Body of pancreas (tissue), 4 donors: ENCODE measurements at regions not wholly inside any gene's neighbourhood (a gene's known extent, or its start where the extent isn't known, plus 50 kb on each side); places are given as distances from the start of the nearest gene placed in this dataset.

Experiments used
- ATAC-seq: fragments of 150-250 bp; one replicate; pipeline ENCODE4 v1.9.1; 2016
- DNase-seq, 4 donors: peaks; one replicate each; pipeline ENCODE4 v3.0.0-alpha.2; 2019
- H3K27ac ChIP-seq, 4 donors: fragments of 200-600 bp; sonication (generic); 1 replicate in 3 of 4; 2 replicates in 1 of 4; pipeline versions ENCODE4 v1.5.1 to v1.6.1; 2016 to 2019; ENCODE audit warnings: mild to moderate bottlenecking in 1 of 4, mixed read lengths in 1 of 4, moderate library complexity in 1 of 4
- H3K27me3 ChIP-seq, 2 donors: fragments of 200-600 bp; sonication (generic); one replicate each; pipeline ENCODE4 v1.6.0; 2016; ENCODE audit warnings: mild to moderate bottlenecking in 1 of 2
- H3K36me3 ChIP-seq, 2 donors: fragments of 200-600 bp; sonication (generic); replicated peaks in 1 of 2; 2 replicates each; pipeline ENCODE4 v1.5.1; 2016; ENCODE audit warnings: low read depth in 2 of 2; ENCODE audit not compliant: insufficient read depth in 1 of 2
- H3K4me1 ChIP-seq: fragments of 200-600 bp; sonication (generic); one replicate; pipeline ENCODE4 v1.6.0; 2016
- H3K4me3 ChIP-seq, 2 donors: fragments of 200-600 bp; sonication (generic); 1 replicate in 1 of 2; 2 replicates in 1 of 2; pipeline ENCODE4 v1.5.1; 2016 to 2019
- H3K9me3 ChIP-seq, 3 donors: fragments of 200-600 bp; sonication (generic); 1 replicate in 2 of 3; 2 replicates in 1 of 3; pipeline ENCODE4 v1.5.1; 2016
- CTCF ChIP-seq, 7 experiments: fragments of 450-650 bp in 4 of 7; fragments of 200-600 bp in 3 of 7; sonication (generic) in 3 of 7; IDR thresholded peaks; one replicate each; pipeline ENCODE4 v1.5.1; 2016 to 2019; ENCODE audit warnings: antibody characterized with exemption in 7 of 7
- POLR2A ChIP-seq, 3 donors: fragments of 450-650 bp; IDR thresholded peaks; one replicate each; pipeline ENCODE4 v1.6.1; 2016; ENCODE audit warnings: antibody characterized with exemption in 3 of 3, mild to moderate bottlenecking in 2 of 3
- WGBS, 2 donors: methylation state at CpG; one replicate each; pipeline ENCODE4 v1.1.5; 2017; 5-methylcytosine and 5-hydroxymethylcytosine counted together
- intact Hi-C: fragments of 100-400 bp; cut with DNase I; formaldehyde crosslinking; loops from one replicate; pipeline ENCODE4 v1.15.1; 2023

DNA sequence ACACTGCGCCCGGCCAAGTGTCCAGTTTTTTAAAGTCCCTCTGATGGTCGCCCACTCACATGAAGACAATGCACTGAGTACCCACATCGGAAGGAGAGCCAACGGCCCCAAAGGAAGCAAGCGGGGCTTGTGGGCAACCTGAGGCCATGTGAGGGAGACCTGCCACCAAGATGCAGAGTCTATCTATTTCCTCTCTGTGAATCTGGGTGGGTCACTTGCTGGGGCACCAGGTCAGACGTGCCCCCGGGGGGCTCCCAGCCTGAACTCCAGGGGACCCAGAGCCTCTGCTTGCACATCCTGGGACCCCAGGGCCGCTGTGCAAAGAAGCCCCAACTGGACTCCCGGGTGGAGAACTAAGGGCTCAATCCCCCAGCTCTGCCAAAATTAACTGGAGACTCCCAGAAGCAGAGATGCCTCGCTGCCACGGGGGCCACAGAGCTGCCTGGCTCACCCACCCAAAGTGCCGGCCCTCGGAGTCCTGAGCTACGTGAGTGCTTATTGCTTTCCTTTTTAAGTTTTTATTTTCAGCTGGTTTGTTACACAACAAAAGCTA lies 106.4 kb downstream of the BRD1 start:
- DNase-seq (no peak), ATAC-seq (no peak)
- Histone ChIP-seq H3K9me3 (no peaks in the 10 kb centered on the region), H3K4me3 (no peak overlapping the region), H3K27me3 (peaks cover 0 to 9% of the 10 kb centered on the region in 2 donors), H3K36me3 (no peaks in the 10 kb centered on the region), H3K27ac (no peak overlapping the region), H3K4me1 (peaks cover 6% of the 10 kb centered on the region)
- intact Hi-C loops = no loop called here
- no peak for TF ChIP-seq POLR2A (IDR thresholded peaks at IDR 0.05)
- TF ChIP-seq CTCF (IDR thresholded peaks at IDR 0.05) = no peak
- 70 to 77% methylated on average over 12 to 15 of the region's 15 CpGs for WGBS, 2 donors

- 61 to 67% methylated on average over 13 to 16 of the region's 18 CpGs for WGBS, 2 donors
- no peaks in the 10 kb centered on the region for H3K9me3 ChIP-seq
- H3K27me3 ChIP-seq = peaks cover 0 to 9% of the 10 kb centered on the region in 2 donors
- DNase-seq (no peak), ATAC-seq (no peak)
- no peak for TF ChIP-seq CTCF (IDR thresholded peaks at IDR 0.05)
- TF ChIP-seq POLR2A (IDR thresholded peaks at IDR 0.05) = no peak
- no peak overlapping the region for H3K27ac ChIP-seq
- intact Hi-C loops = no loop called here
- no peak overlapping the region for H3K4me3 ChIP-seq
- peaks cover 6% of the 10 kb centered on the region for H3K4me1 ChIP-seq
- H3K36me3 ChIP-seq = no peaks in the 10 kb centered on the region
These were observed 107.3 kb downstream of the BRD1 start for GRCh38 chr22:49720279-49720959.

GRCh38 chr22:49719046-49719445 lies 108.6 kb downstream of the BRD1 start:
- DNase-seq (no peak), ATAC-seq (no peak)
- TF ChIP-seq POLR2A (IDR thresholded peaks at IDR 0.05) = no peak
- TF ChIP-seq CTCF (IDR thresholded peaks at IDR 0.05) = no peak
- intact Hi-C loops = no loop called here
- Histone ChIP-seq H3K9me3 (no peaks in the 10 kb centered on the region), H3K27ac (no peak overlapping the region), H3K4me1 (no peaks in the 10 kb centered on the region), H3K36me3 (no peaks in the 10 kb centered on the region), H3K27me3 (peaks cover 0 to 2% of the 10 kb centered on the region in 2 donors), H3K4me3 (no peak overlapping the region)
- 58 to 68% methylated on average over 10 of the region's 10 CpGs for WGBS, 2 donors

- Histone ChIP-seq H3K4me3 (no peak overlapping the region), H3K27ac (no peak overlapping the region), H3K36me3 (no peaks in the 10 kb centered on the region), H3K9me3 (no peaks in the 10 kb centered on the region), H3K4me1 (no peaks in the 10 kb centered on the region), H3K27me3 (no peaks in the 10 kb centered on the region)
- TF ChIP-seq POLR2A (IDR thresholded peaks at IDR 0.05) (no peak), CTCF (IDR thresholded peaks at IDR 0.05) (no peak)
- ATAC-seq = no peak
- 73 to 75% methylated on average over 4 to 7 of the region's 7 CpGs for WGBS, 2 donors
- intact Hi-C loops = no loop called here
- no peak for DNase-seq
These were observed 109.3 kb downstream of the BRD1 start for GRCh38 chr22:49718396-49718795.
